Immature natural killer cell (primary cell): ENCODE measurements at regions not wholly inside any gene's neighbourhood (a gene's known extent, or its start where the extent isn't known, plus 50 kb on each side); places are given as distances from the start of the nearest gene placed in this dataset.

Source experiments
- DNase-seq, 3 donors: peaks; one replicate each; pipeline ENCODE4 v3.0.0; 2022; ENCODE audit warnings: mixed read lengths in 1 of 3
- H3K27ac Mint-ChIP-seq, 6 donors: one replicate each; pipeline ENCODE4 v1.8.0; 2020; ENCODE audit warnings: mixed read lengths in 6 of 6, mild to moderate bottlenecking in 5 of 6, inconsistent platforms in 4 of 6, moderate library complexity in 3 of 6
- H3K27me3 Mint-ChIP-seq, 3 donors: one replicate each; pipeline ENCODE4 v1.8.0; 2020 to 2021; ENCODE audit warnings: low read depth in 3 of 3, mild to moderate bottlenecking in 3 of 3, mixed read lengths in 3 of 3, moderate library complexity in 3 of 3, inconsistent platforms in 1 of 3
- H3K36me3 Mint-ChIP-seq, 3 donors: one replicate each; pipeline ENCODE4 v1.8.0; 2020; ENCODE audit warnings: mixed read lengths in 3 of 3, inconsistent platforms in 2 of 3, mild to moderate bottlenecking in 2 of 3
- H3K4me1 Mint-ChIP-seq, 2 donors: one replicate each; pipeline ENCODE4 v1.8.0; 2020; ENCODE audit warnings: inconsistent platforms in 2 of 2, mild to moderate bottlenecking in 2 of 2, mixed read lengths in 2 of 2, moderate library complexity in 1 of 2
- H3K4me3 Mint-ChIP-seq, 5 donors: one replicate each; pipeline ENCODE4 v1.8.0; 2020; ENCODE audit warnings: mild to moderate bottlenecking in 5 of 5, mixed read lengths in 5 of 5, inconsistent platforms in 3 of 5, moderate library complexity in 3 of 5
- H3K9me3 Mint-ChIP-seq, 6 donors: one replicate each; pipeline ENCODE4 v1.8.0; 2020; ENCODE audit warnings: mild to moderate bottlenecking in 6 of 6, mixed read lengths in 6 of 6, inconsistent platforms in 4 of 6, moderate library complexity in 3 of 6

DNA sequence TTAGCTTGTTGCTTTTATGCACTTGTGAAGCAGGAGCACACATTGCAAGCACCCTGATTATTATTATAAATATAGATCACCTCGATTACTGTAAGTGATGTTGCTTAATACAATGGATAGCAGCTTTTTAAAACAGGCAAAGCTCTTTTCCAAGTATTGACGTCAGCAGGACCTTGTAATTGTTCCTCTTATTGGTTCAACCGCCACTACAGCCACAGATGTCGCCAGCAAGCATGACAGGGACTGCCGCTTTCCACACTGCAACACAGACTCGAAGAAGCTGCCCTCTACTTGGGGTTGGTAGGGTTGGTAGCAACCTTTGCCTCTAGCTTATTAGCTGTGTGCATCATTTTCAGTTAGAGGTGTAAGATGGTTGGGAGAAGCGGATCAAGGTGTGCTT is 167.6 kb downstream of the ZNF365 start:
- Mint-ChIP-seq H3K4me3 (no peak overlapping the region), H3K36me3 (no peaks in the 10 kb centered on the region), H3K27me3 (peaks cover 0 to 6% (median 2%) of the 10 kb centered on the region in 3 donors), H3K9me3 (peaks cover 0 to 2% (median 0%) of the 10 kb centered on the region in 6 donors), H3K4me1 (no peaks in the 10 kb centered on the region), H3K27ac (no peak overlapping the region)
- no peak for DNase-seq

DNA sequence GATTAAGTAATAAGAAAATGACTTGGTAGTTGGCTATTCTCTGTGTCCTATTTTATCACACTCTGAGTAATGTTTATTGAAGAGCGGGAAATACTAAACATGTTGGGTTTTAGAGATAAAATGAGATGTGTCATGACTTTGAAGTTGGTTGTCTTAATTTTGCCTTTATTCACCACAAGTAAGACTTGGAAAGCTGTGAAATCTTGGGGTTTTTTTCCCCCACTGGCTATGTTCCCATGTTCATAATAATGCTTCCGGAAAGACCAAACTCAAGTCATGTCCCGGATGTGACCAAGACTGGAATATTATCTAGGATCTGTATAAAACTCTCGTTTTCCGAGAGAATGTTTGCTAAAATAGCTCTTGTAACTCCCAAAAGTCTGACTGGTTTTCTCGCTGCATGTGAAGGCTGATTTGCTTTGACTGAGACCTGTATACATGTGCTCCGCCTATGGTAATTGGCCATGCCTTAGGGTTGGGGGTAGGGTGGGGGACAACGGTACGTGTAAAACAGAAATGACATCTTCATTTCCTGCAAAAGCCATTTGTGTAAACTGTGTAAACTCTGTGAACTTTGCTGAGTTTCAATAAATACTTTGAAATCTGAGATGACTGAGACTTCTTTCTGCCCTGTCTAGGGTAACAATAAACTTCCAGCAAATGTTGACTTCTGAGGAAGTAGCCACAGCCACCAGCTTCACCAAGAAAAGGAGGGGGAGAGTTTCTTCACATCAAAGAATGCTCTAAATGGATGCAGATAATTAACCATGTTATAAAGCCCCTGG is 169.6 kb downstream of the ZNF365 start:
- Mint-ChIP-seq H3K27me3 (peaks cover 0 to 6% (median 2%) of the 10 kb centered on the region in 3 donors), H3K27ac (no peak overlapping the region), H3K4me1 (no peaks in the 10 kb centered on the region), H3K36me3 (no peaks in the 10 kb centered on the region), H3K4me3 (no peak overlapping the region), H3K9me3 (peaks cover 0 to 2% (median 0%) of the 10 kb centered on the region in 6 donors)
- DNase-seq = no peak

DNA sequence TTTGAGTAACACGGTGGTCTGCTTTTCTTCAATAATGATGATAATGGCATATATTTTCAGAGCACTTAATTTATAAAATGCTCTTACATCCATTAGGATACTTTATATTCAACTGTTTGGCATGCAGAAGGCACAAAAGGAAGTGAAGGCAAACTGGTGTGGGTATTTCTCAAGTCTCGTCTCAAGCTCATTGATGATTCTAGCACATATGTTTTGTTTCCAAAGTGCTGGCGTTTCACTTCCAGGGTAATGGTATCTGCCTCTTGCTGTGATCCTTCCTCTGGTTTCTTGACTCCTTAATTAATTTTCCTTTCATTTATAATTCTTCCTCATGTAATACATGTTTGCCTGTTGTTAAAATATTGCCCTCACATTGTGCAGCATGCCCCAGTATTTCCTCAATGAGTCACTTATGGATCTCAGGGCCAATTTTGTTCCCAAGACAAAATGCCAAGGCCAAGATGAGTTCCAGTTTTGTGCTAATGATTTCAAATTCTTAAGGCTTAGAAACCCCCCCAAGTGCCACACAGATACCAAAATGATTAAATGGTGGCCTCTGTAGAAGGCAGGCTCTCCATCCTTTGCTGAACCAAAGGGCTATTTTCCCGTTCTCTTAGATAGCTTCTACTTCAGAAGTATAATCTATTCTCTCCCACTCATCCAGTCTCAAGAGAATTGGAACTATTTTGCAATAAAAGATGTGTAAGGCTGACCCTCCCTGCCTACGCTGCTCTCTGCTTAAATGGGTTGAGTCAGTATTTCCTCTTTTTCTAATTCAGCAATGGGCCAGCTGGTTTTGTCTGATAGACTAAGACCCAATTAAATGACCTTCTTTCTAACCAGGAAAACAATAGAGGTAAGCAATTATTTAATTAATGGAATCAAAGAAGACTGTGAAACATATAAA is 171.2 kb downstream of the ZNF365 start:
- Mint-ChIP-seq H3K9me3 (peaks cover 0 to 2% (median 0%) of the 10 kb centered on the region in 6 donors), H3K27me3 (peaks cover 0 to 8% (median 2%) of the 10 kb centered on the region in 3 donors), H3K4me1 (no peaks in the 10 kb centered on the region), H3K4me3 (no peak overlapping the region), H3K36me3 (no peaks in the 10 kb centered on the region), H3K27ac (no peak overlapping the region)
- DNase-seq = no peak

DNA sequence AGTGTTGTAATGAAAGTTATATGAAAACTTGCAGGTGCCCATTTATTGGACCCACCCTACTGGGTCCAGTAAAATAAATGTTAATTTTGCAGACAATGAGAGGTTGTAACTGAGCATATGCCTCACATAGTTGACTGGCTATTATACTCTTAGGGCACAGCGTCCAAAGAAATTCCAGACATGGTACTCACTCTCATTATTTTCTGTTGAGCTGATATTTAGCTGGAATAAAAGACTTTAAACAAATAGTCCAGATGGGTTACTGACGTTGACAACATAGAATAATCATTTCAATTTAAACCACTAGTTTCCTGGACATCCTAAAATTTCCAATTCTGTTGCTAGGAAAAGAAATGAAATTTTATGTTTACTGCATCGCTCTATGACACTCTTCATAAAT is 174.5 kb downstream of the ZNF365 start:
- no peak overlapping the region for H3K4me3 Mint-ChIP-seq
- H3K9me3 Mint-ChIP-seq = peaks cover 0 to 2% (median 0%) of the 10 kb centered on the region in 6 donors
- H3K4me1 Mint-ChIP-seq = no peaks in the 10 kb centered on the region
- no peak for DNase-seq
- H3K36me3 Mint-ChIP-seq = no peaks in the 10 kb centered on the region
- H3K27me3 Mint-ChIP-seq = peaks cover 0 to 4% (median 2%) of the 10 kb centered on the region in 3 donors
- no peak overlapping the region for H3K27ac Mint-ChIP-seq

DNA sequence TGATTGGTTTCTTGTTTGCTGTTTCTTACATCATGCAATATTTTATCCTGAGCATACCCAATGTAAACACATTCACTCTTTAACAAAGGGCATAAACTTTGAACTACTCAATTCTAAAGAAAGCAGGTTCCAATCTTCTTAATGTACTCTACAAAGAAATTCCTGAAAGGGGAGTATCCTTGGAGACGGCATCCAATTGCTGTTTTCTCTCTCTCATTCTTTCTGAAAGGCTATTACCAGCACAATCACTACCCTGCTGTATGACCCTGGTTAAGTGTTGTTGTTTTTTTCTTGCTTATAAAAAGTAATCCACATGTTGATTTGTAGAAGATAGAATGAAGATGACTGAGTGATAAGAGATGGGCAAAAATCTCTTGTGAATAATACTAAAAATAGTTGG is 176.0 kb downstream of the ZNF365 start:
- no peaks in the 10 kb centered on the region for H3K9me3 Mint-ChIP-seq
- no peaks in the 10 kb centered on the region for H3K4me1 Mint-ChIP-seq
- H3K36me3 Mint-ChIP-seq = no peaks in the 10 kb centered on the region
- no peak for DNase-seq
- H3K27ac Mint-ChIP-seq = no peak overlapping the region
- H3K4me3 Mint-ChIP-seq = no peak overlapping the region
- H3K27me3 Mint-ChIP-seq = peaks cover 0 to 5% (median 2%) of the 10 kb centered on the region in 3 donors

DNA sequence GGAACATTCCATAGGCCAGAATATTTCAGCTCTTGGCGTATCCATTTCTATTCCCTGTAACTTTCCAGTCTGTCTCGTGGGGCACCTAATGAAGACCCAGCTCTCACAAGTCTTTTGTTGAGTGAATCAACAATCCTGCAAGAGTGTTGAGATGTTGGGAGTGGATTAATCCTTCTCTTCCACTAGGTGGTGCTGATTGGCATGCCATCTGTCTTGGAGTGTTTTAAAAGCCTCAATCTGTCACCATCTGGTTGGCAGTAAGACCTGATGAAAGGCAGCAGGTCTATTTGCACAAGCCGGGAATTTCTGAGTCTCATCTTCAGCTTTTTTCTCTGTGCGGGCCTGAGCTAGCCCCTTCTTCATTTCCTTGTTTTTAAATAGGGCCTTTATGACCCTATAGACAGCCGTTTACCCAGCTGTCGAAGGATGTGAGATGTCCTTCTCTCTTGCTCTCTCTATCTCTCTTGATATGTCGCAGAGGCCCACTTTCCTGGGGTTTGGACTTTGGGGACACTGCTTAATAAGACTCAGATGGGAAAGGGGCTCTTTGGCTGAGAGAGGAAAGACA is 180.5 kb downstream of the ZNF365 start:
- H3K27me3 Mint-ChIP-seq = peaks cover 2 to 8% (median 4%) of the 10 kb centered on the region in 3 donors
- H3K36me3 Mint-ChIP-seq = no peaks in the 10 kb centered on the region
- no peaks in the 10 kb centered on the region for H3K9me3 Mint-ChIP-seq
- H3K4me1 Mint-ChIP-seq = no peaks in the 10 kb centered on the region
- DNase-seq = peak; percentile 3 to 29 (median 19)
- no peak overlapping the region for H3K4me3 Mint-ChIP-seq
- no peak overlapping the region for H3K27ac Mint-ChIP-seq

DNA sequence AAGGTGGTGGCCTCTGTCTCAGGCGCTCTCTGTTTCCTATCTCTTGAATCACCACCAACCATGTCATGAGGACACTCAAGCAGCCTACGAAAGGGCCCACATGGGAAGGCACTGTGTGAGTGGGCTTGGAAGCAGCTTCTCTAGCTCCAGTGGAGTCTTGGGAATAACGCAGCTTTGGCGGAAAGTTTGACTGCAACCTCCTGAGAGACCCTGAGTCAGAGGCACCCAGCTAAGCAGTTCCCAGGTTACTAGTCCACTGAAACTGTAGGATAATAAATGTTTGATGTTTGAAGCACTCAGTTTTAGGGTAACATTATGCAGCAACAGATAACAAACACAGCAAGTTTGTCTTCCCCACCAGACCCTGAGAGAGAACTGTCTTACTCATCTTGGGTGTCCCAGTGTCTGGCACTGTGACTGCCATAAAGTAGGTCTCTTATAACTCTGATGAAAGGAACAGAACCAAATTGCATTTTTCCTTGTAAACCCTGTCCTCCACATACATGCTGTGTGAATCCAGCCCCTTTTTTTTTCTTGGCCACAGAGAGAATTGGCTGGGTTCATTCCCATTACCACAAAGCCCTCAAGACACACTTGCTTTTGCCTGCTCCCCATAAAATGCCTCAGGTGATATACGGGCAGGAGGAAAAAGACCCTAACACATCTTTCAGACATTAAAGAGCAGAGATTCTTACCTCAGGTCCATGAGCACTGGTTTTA is 185.5 kb downstream of the ZNF365 start:
- DNase-seq = no peak
- Mint-ChIP-seq H3K36me3 (no peaks in the 10 kb centered on the region), H3K4me3 (no peak overlapping the region), H3K4me1 (no peaks in the 10 kb centered on the region), H3K27ac (no peak overlapping the region), H3K9me3 (no peaks in the 10 kb centered on the region), H3K27me3 (peaks cover 3 to 4% (median 4%) of the 10 kb centered on the region in 3 donors)

DNA sequence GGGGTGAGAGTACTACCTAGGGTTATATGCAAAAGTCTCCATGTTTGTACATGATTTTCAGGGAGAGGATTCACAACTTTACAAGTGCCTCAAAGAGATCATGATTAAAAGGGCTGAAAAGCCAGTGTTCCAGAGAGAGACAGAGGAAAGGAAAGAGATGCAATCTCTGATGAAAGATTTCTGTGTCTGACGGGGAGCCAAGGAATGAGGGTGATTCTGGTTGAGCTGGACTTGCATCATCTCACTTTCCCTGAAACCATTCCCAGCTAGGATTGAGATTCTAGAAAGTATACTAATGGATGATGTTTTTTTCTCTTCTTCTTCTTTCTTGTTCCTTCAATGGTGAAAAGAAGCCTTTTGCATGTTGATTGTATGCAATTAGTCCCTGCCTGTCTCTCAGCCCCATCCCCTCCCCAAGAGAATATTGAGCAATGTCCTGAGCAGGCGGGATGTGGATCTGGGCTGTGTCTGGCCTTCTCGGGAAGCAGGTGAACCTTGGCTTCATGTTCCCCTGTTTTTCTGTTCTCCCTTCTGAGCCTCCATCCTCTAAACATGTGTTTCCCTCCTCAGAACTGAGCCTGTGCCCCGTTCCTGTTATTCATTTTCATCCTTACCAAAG is 186.1 kb downstream of the ZNF365 start:
- H3K36me3 Mint-ChIP-seq = no peaks in the 10 kb centered on the region
- H3K27me3 Mint-ChIP-seq = peaks cover 3 to 4% (median 4%) of the 10 kb centered on the region in 3 donors
- no peak overlapping the region for H3K4me3 Mint-ChIP-seq
- H3K27ac Mint-ChIP-seq = no peak overlapping the region
- H3K4me1 Mint-ChIP-seq = no peaks in the 10 kb centered on the region
- DNase-seq = no peak
- no peaks in the 10 kb centered on the region for H3K9me3 Mint-ChIP-seq

DNA sequence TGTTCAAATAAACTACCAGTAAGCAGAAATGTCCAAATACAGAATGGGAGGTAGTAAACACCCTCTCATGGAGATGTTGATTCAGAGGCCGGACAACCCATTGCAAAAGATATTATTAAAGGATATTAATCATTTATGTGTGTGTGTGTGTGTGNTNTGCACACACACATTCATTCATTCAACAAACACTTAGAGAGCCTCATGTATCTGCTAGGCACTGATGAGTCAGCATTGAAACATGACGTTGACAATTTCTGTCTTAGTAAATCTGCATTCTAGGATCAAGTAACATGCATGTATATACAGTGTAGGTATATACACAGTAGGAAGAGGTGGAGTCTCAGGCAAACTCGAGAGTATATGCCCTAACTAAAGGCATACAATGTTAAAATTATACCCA is 187.0 kb downstream of the ZNF365 start:
- Mint-ChIP-seq H3K27me3 (peaks cover 3 to 4% (median 4%) of the 10 kb centered on the region in 3 donors), H3K27ac (no peak overlapping the region), H3K4me3 (no peak overlapping the region), H3K4me1 (no peaks in the 10 kb centered on the region), H3K36me3 (no peaks in the 10 kb centered on the region), H3K9me3 (no peaks in the 10 kb centered on the region)
- DNase-seq = no peak

DNA sequence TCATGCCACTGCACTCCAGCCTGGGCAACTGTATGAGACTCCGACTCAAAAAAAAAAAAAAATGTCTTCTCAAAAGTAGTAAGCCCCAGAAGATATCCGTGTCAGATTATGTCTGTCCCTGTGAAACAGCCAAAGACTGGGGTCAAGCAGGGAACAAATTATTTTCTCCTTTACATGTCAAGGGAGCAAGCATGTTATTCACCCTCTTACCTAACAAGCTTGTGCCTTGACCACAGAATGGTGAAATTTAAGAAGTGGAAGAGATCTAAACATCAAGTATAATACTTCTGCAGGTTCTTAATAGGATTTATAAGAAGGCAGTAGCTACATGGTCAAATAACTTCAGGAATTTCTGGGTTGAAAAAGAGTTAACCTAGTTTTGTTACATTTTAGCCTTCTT is 187.9 kb downstream of the ZNF365 start:
- H3K9me3 Mint-ChIP-seq = no peaks in the 10 kb centered on the region
- H3K27ac Mint-ChIP-seq = no peak overlapping the region
- no peaks in the 10 kb centered on the region for H3K36me3 Mint-ChIP-seq
- H3K27me3 Mint-ChIP-seq = peaks cover 1 to 3% (median 3%) of the 10 kb centered on the region in 3 donors
- no peak overlapping the region for H3K4me3 Mint-ChIP-seq
- no peaks in the 10 kb centered on the region for H3K4me1 Mint-ChIP-seq
- no peak for DNase-seq

DNA sequence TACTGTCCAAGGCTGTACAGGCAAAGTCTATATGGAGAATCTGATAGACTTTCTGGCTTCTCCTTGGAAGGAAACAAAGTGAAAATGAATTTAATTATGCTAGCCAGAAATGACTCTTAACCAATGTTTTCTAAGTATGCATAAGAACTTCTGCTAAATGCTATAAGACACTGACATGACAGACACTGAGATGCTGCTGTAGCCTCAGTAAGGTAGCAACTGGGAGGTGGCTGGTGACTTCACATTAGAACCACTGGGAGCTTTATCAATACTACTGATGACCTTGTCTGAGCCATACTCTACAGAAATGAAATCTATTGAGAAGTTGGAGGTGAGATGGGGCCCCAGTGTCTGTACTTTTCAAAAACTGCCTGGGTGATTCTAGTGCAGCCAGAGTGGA is 188.6 kb downstream of the ZNF365 start:
- H3K27me3 Mint-ChIP-seq = peaks cover under 1 to 7% (median 1%) of the 10 kb centered on the region in 3 donors
- H3K36me3 Mint-ChIP-seq = no peaks in the 10 kb centered on the region
- H3K4me1 Mint-ChIP-seq = no peaks in the 10 kb centered on the region
- DNase-seq = no peak
- no peak overlapping the region for H3K4me3 Mint-ChIP-seq
- no peaks in the 10 kb centered on the region for H3K9me3 Mint-ChIP-seq
- no peak overlapping the region for H3K27ac Mint-ChIP-seq

DNA sequence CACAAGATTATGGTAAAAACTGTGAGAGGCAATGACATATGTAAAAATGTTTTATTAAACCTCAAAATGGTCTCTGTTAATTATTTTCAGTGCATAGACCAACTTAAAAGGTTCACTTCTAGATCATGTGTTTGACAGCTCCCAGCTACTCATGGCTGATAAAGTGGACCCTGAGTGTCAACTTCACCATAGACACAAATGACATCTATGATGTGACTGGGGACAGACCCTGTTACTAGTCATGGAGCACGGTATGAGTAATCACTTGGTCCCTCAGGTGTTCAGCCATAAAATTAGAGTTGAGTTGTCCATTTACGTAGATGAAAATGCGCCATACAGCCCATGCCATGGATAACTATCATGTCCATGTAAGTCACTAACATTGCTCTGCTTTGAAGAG is 199.8 kb downstream of the ZNF365 start:
- H3K4me1 Mint-ChIP-seq = no peaks in the 10 kb centered on the region
- H3K36me3 Mint-ChIP-seq = no peaks in the 10 kb centered on the region
- peaks cover 0 to 7% (median 5%) of the 10 kb centered on the region in 3 donors for H3K27me3 Mint-ChIP-seq
- no peak overlapping the region for H3K27ac Mint-ChIP-seq
- no peak overlapping the region for H3K4me3 Mint-ChIP-seq
- no peaks in the 10 kb centered on the region for H3K9me3 Mint-ChIP-seq
- DNase-seq = no peak

DNA sequence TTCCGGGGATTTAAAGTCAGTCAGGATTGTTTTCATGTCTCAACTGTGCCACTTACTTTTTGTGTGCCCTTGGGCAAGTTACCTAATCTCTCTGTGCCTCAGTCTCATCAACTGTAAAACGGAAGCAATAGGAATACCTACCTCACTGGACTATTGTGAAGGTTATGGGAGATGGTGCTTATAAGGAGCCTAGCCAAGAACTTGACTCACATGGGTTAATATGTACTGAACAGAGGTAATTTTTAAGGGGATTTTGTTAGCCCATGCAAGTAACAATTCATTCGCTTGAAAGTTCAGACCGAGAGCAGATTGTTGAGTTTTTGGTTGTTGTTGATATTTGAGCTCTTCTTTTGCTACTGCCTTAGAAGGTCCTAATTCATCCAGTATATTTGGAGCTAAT is 202.9 kb downstream of the ZNF365 start:
- Mint-ChIP-seq H3K27ac (no peak overlapping the region), H3K4me3 (no peak overlapping the region), H3K9me3 (no peaks in the 10 kb centered on the region), H3K4me1 (no peaks in the 10 kb centered on the region), H3K36me3 (no peaks in the 10 kb centered on the region), H3K27me3 (peaks cover 2 to 9% (median 5%) of the 10 kb centered on the region in 3 donors)
- no peak for DNase-seq
